ENCODE measurements at regions not wholly inside any gene's neighbourhood (a gene's known extent, or its start where the extent isn't known, plus 50 kb on each side); places are given as distances from the start of the nearest gene placed in this dataset.

- H2AK5ac ChIP-seq (ENCODE audit: insufficient read length, low read length) = no peak overlapping the region
- no peak overlapping the region for H2BK20ac ChIP-seq (ENCODE audit: low read depth, low read length, poor library complexity, severe bottlenecking)
- no peaks in the 10 kb centered on the region for H3K27me3 Mint-ChIP-seq (ENCODE audit: low read depth)
- no peak overlapping the region for H2BK12ac ChIP-seq (ENCODE audit: insufficient read length, low read depth, low read length)
- no peak overlapping the region for H4K5ac ChIP-seq (ENCODE audit: insufficient read length, low read depth, low read length)
- no peaks in the 10 kb centered on the region for H3K36me3 Mint-ChIP-seq (ENCODE audit: insufficient read depth in 1 of 3, low read depth in 3 of 3)
- no peaks in the 10 kb centered on the region for H3K9me3 Mint-ChIP-seq
- H3K4me1 ChIP-seq (ENCODE audit: insufficient read depth, low read length) = no peaks in the 10 kb centered on the region
- no peak overlapping the region for H3K23ac ChIP-seq (ENCODE audit: insufficient read length, low read depth, low read length)
- no peak overlapping the region for H3K4ac ChIP-seq (ENCODE audit: low read depth, low read length)
- H3K79me2 ChIP-seq (ENCODE audit: insufficient read depth, low read length) = no peaks in the 10 kb centered on the region
- no peak overlapping the region for H4K8ac ChIP-seq (replicated peaks; ENCODE audit: insufficient read length, low read depth, low read length)
- H2BK15ac ChIP-seq (ENCODE audit: low read depth, low read length) = no peak overlapping the region
- no peak overlapping the region for H3K4me2 ChIP-seq (ENCODE audit: insufficient read depth, insufficient read length, low read length)
- H4K91ac ChIP-seq (ENCODE audit: insufficient read length, low read depth, low read length) = no peak overlapping the region
- no peak overlapping the region for H3K4me3 Mint-ChIP-seq
- H3K23me2 ChIP-seq (ENCODE audit: insufficient read length, low read depth, low read length, poor library complexity, severe bottlenecking) = peaks cover 5% of the 10 kb centered on the region
- H3T11ph ChIP-seq (ENCODE audit: low read length) = no peak overlapping the region
- no peak overlapping the region for H3K9ac ChIP-seq (ENCODE audit: extremely low read depth, insufficient read length, low read length)
- no peaks in the 10 kb centered on the region for H3K27me3 ChIP-seq (ENCODE audit: insufficient read depth, low read length)
- H3K27ac ChIP-seq (ENCODE audit: insufficient read length, low read depth, low read length) = no peak overlapping the region
- H4K20me1 ChIP-seq (ENCODE audit: control insufficient read depth, insufficient read depth, insufficient read length) = no peaks in the 10 kb centered on the region
- DNase-seq = no peak
- no peak overlapping the region for H2AFZ ChIP-seq (ENCODE audit: low read length)
- no peak overlapping the region for H2BK120ac ChIP-seq (ENCODE audit: low read depth, low read length, poor library complexity, severe bottlenecking)
- H3K9me3 ChIP-seq (ENCODE audit: control insufficient read depth, low read depth, low read length) = no peaks in the 10 kb centered on the region
- no peak overlapping the region for H3K14ac ChIP-seq (ENCODE audit: insufficient read depth, low read length)
- no peak overlapping the region for H3K56ac ChIP-seq (ENCODE audit: insufficient read length, low read depth, low read length)
- H3K4me1 Mint-ChIP-seq = peaks cover 6 to 9% of the 10 kb centered on the region in 2 experiments
- no peak overlapping the region for H3K27ac Mint-ChIP-seq
- no peaks in the 10 kb centered on the region for H3K79me1 ChIP-seq (ENCODE audit: insufficient read depth, low read depth, low read length, poor library complexity, severe bottlenecking)
- no peak overlapping the region for H3K18ac ChIP-seq (ENCODE audit: insufficient read length, low read depth, low read length)
- WGBS (ENCODE audit: extremely low coverage, insufficient read length, low lambda C conversion rate) = no CpG with 5 or more reads among the region's 5 CpGs
- no peak overlapping the region for H2BK5ac ChIP-seq (ENCODE audit: insufficient read length, low read length)
- TF ChIP-seq CTCF (conservative IDR thresholded peaks at IDR 0.05) = no peak
Observed at GRCh38 chr6:85129881-85130280, 320.0 kb upstream of the NT5E start.

Data from H9 (cell line).